DND-41 (cell line): ENCODE measurements at regions not wholly inside any gene's neighbourhood (a gene's known extent, or its start where the extent isn't known, plus 50 kb on each side); places are given as distances from the start of the nearest gene placed in this dataset.

Experiments
- ATAC-seq: fragments of 200-7000 bp; cut with Tn5 transposase; 3 replicates; pipeline ENCODE4 v1.9.1; 2021; ENCODE audit warnings: low read depth; ENCODE audit not compliant: insufficient read depth
- DNase-seq: peaks from one replicate; pipeline ENCODE4 v3.0.0-alpha.2; 2020
- H2AFZ ChIP-seq: 2 replicates; pipeline ENCODE4 v1.6.0; 2012; ENCODE audit warnings: low read depth, low read length
- H3K27ac ChIP-seq: 2 replicates; pipeline ENCODE4 v1.5.1; 2012; ENCODE audit warnings: low read length, inconsistent platforms
- H3K27me3 ChIP-seq: fragments of 200-600 bp; sonication (generic); 2 replicates; pipeline ENCODE4 v1.6.0; 2012; ENCODE audit warnings: low read length, mild to moderate bottlenecking, inconsistent platforms; ENCODE audit not compliant: insufficient read depth, poor library complexity
- H3K36me3 ChIP-seq: 2 replicates; pipeline ENCODE4 v1.5.1; 2012; ENCODE audit warnings: low read length, inconsistent platforms; ENCODE audit not compliant: insufficient read depth
- H3K4me1 ChIP-seq: 2 replicates; pipeline ENCODE4 v1.5.1; 2012; ENCODE audit warnings: mild to moderate bottlenecking, low read length; ENCODE audit not compliant: insufficient read depth
- H3K4me2 ChIP-seq: 2 replicates; pipeline ENCODE4 v1.6.0; 2012; ENCODE audit warnings: mild to moderate bottlenecking, moderate library complexity, low read length, inconsistent platforms; ENCODE audit not compliant: insufficient read depth
- H3K4me3 ChIP-seq, 2 experiments: fragments of 200-600 bp in 1 of 2; shearing (Covaris generic) in 1 of 2; 2 replicates each; pipeline ENCODE4 v1.5.1; 2012 to 2016; ENCODE audit warnings: inconsistent platforms in 2 of 2, low read length in 2 of 2, mild to moderate bottlenecking in 2 of 2, low read depth in 1 of 2, moderate library complexity in 1 of 2
- H3K79me2 ChIP-seq: 2 replicates; pipeline ENCODE4 v1.6.0; 2012; ENCODE audit warnings: low read length, inconsistent platforms; ENCODE audit not compliant: insufficient read depth
- H3K9ac ChIP-seq: 2 replicates; pipeline ENCODE4 v1.6.0; 2012; ENCODE audit warnings: low read depth, mild to moderate bottlenecking, inconsistent platforms, low read length, moderate library complexity
- H3K9me3 ChIP-seq: 2 replicates; pipeline ENCODE4 v1.5.1; 2012; ENCODE audit warnings: low read length, moderate library complexity, mild to moderate bottlenecking, inconsistent platforms; ENCODE audit not compliant: insufficient read depth, severe bottlenecking
- H4K20me1 ChIP-seq: 2 replicates; pipeline ENCODE4 v1.6.0; 2012; ENCODE audit warnings: low read length; ENCODE audit not compliant: insufficient read depth
- EZH2 ChIP-seq: IDR thresholded peaks from 3 replicates; pipeline ENCODE4 v1.6.1; 2012; ENCODE audit warnings: borderline replicate concordance, low read depth, mild to moderate bottlenecking, moderate library complexity, low read length, inconsistent platforms; ENCODE audit not compliant: severe bottlenecking
- TF ChIP-seq, protein P1 (sequence below): IDR thresholded peaks from 2 replicates; pipeline ENCODE4 v1.5.1; 2012; ENCODE audit warnings: borderline replicate concordance, low read length, moderate library complexity, mild to moderate bottlenecking; ENCODE audit not compliant: poor library complexity, severe bottlenecking; ENCODE audit errors: extremely low read depth

DNA sequence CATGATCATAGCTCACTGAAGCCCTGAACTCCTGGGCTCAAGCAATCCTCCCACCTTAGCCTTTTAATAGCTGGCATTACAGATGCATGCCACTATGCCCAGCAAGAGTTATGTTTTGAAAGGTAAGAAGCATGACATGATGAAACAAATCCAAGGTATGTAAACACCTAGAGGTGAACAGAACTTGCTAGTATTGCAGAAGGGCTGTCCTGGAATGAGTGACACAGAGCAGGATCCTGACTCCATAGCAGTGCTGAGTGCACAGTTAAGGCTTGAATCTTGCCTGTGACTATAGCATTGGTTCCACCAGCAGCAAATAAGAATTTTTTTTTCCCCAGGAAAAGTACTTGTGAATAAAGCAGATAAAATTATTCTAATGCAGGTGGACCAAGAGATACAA lies 309.5 kb downstream of the PIK3C3 start:
- Histone ChIP-seq H3K27me3 (no peaks in the 10 kb centered on the region), H3K27ac (no peak overlapping the region), H3K4me2 (no peak overlapping the region), H3K9ac (no peak overlapping the region), H3K36me3 (no peaks in the 10 kb centered on the region), H2AFZ (no peak overlapping the region), H4K20me1 (no peaks in the 10 kb centered on the region), H3K4me1 (no peaks in the 10 kb centered on the region), H3K9me3 (no peaks in the 10 kb centered on the region), H3K4me3 (no peak overlapping the region), H3K79me2 (no peaks in the 10 kb centered on the region)
- TF ChIP-seq, protein P1, sequence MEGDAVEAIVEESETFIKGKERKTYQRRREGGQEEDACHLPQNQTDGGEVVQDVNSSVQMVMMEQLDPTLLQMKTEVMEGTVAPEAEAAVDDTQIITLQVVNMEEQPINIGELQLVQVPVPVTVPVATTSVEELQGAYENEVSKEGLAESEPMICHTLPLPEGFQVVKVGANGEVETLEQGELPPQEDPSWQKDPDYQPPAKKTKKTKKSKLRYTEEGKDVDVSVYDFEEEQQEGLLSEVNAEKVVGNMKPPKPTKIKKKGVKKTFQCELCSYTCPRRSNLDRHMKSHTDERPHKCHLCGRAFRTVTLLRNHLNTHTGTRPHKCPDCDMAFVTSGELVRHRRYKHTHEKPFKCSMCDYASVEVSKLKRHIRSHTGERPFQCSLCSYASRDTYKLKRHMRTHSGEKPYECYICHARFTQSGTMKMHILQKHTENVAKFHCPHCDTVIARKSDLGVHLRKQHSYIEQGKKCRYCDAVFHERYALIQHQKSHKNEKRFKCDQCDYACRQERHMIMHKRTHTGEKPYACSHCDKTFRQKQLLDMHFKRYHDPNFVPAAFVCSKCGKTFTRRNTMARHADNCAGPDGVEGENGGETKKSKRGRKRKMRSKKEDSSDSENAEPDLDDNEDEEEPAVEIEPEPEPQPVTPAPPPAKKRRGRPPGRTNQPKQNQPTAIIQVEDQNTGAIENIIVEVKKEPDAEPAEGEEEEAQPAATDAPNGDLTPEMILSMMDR: no peak
- no peak for TF ChIP-seq EZH2
- DNase-seq: no peak
- ATAC-seq: no peak

DNA sequence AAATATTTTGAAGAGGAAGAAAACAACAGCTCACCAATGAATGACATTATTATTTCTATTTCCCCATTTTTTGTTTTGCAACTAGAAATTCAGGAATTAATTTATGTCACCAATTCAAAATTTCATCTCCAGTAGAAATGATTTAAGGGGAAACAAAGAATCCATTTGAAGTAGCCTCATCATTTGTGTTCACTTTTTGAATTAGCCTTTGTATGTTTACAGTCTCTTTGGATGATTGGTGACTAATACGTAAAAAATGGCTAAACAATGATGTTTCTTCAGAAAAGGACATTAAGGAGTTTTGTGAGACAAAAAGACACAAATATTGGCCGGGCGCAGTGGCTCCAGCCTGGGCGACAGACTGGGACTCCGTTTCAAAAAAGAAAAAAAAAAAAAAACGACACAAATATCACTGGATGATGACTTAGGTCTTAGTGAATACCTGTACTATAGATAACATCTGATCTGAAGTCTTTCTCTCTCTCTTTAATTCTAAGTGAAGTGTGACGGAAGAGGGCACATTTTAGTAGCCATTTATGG lies 313.2 kb downstream of the PIK3C3 start:
- Histone ChIP-seq H4K20me1 (no peaks in the 10 kb centered on the region), H3K9ac (no peak overlapping the region), H3K36me3 (no peaks in the 10 kb centered on the region), H3K9me3 (no peaks in the 10 kb centered on the region), H3K4me3 (no peak overlapping the region), H2AFZ (no peak overlapping the region), H3K4me1 (no peaks in the 10 kb centered on the region), H3K79me2 (no peaks in the 10 kb centered on the region), H3K27ac (no peak overlapping the region), H3K4me2 (no peak overlapping the region), H3K27me3 (no peaks in the 10 kb centered on the region)
- ATAC-seq (no peak), DNase-seq (no peak)
- TF ChIP-seq, protein P1: no peak
- TF ChIP-seq EZH2: no peak

DNA sequence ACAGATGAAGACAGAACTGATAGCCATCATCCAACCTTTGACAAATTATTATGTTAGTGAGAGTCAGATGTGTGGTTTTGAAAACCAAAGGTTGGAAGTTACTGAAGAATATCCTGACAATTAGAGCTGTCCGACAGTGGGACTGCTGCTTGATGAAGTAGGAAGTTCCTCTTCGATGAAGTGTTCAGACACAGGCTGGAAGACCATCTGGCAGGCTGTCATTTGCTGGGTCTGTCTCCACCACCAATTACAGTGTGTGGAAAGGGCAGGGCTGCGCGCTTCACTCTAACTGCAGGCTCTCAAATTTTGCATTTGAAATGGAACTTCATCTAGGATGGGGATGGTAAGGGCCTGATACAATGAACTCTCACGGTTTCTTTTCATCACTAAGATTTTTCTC lies 313.8 kb downstream of the PIK3C3 start:
- DNase-seq: no peak
- TF ChIP-seq EZH2: no peak
- TF ChIP-seq, protein P1: no peak

More for the DNA sequence above, 313.8 kb downstream of the PIK3C3 start:
- Histone ChIP-seq H3K4me3 (no peak overlapping the region), H3K36me3 (no peaks in the 10 kb centered on the region), H3K4me2 (no peak overlapping the region), H3K9ac (no peak overlapping the region), H4K20me1 (no peaks in the 10 kb centered on the region), H3K4me1 (no peaks in the 10 kb centered on the region), H3K79me2 (no peaks in the 10 kb centered on the region), H2AFZ (no peak overlapping the region), H3K27me3 (no peaks in the 10 kb centered on the region), H3K9me3 (no peaks in the 10 kb centered on the region), H3K27ac (no peak overlapping the region)
- no peak for ATAC-seq
